GM18907 (cell line): ENCODE measurements at regions not wholly inside any gene's neighbourhood (a gene's known extent, or its start where the extent isn't known, plus 50 kb on each side); places are given as distances from the start of the nearest gene placed in this dataset.
"Not testable (repeated sequence)": the region's sequence is repeated elsewhere in the genome, so short reads cannot be mapped to it uniquely, and the experiment has no call there.

Source experiments
- ATAC-seq: cut with Tn5 transposase; IDR thresholded peaks from one replicate; pipeline ENCODE4 v1.9.1; 2021; ENCODE audit warnings: mild to moderate bottlenecking, moderate library complexity; ENCODE audit not compliant: unreplicated experiment

- no peak for ATAC-seq
These were observed 89.0 kb upstream of the SFRP2 start for GRCh38 chr4:153877898-153878297.

DNA sequence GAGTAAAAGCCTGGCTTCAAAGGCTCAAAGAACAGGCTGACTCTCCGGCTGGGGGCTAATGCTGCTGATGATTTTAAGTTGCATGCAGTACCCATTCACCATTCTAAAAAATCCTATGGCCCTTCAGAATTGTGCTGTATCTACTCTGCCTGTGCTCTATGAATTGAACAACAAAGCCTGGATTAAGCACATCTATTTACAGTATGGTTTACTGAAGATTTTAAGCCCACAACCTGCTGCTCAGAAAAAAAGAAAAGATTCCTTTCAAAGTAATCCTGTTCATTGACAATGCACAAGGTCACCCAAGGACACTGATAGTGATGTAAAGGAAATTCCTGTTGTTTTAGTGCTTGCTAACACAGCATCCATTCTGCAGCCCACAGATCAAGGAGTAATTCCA is 84.9 kb upstream of the SFRP2 start:
- no peak for ATAC-seq

DNA sequence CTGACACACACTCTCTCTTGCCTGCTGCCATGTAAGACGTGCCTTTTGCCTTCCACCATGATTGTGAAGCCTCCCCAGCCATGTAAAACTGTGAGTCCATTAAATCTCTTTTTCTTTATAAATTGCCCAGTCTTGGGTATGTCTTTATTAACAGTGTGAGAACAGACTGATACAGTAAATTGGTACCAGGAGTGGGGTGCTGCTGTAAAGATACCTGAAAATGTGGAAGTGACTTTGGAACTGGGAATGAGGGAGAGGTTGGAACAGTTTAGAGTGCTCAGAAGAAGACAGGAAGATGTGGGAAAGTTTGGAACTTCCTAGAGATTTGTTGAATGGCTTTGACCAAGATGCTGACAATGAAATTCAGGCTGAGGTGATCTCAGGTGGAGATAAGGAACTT is 77.9 kb upstream of the SFRP2 start:
- ATAC-seq = not testable (repeated sequence)

DNA sequence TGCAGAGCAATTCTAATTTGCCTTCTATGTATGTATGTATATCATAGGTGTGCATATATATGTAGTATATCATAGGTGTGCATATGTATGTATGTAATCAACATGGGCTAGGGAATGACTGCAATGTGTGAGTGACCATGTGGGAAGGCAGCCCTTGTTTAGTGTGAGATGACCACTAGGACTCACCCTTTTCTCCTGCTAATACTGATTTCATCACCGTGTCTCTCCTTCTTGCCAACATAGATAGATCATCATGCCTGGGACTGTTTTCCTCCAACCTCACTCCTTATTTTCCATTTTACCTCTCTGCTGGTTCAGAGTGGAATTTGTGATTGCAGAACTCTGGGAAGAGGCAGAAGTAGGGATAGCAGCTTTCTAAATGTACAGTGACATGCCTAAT is 63.6 kb upstream of the SFRP2 start:
- ATAC-seq = no peak

DNA sequence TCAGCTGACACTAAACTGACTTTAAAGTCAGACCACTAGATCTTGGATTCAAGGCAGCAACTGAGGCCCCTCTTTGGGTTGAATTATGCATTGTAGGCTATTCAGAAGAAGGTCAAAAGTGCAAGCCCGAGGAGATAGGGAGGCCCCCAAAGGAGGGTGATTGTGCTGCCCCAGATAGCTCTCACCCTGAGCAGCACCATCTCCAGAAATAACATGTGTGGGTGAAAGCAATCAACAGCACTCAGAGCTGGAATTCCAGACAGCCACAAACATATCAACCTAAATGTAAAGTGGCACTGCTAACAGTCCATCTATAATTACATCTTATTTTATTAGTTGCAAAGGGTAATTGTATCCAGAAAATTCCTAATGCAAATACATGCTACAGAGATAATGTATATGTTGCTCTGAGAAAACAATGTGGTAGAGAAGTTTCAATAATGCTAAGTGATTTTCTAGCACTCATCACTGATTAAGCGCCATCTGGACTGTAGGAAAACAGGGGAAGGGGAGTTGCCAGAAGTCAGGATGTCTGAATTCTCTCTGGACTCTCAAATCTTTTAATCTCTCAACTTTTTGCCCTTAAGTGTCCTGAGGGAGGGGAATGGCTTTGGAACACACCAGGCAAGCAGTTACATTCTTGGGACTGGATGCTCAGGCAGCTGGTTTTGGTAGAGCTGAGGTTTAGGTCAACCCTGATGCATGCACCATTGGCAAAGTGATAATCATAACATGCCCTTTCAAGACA is 61.8 kb upstream of the SFRP2 start:
- no peak for ATAC-seq

DNA sequence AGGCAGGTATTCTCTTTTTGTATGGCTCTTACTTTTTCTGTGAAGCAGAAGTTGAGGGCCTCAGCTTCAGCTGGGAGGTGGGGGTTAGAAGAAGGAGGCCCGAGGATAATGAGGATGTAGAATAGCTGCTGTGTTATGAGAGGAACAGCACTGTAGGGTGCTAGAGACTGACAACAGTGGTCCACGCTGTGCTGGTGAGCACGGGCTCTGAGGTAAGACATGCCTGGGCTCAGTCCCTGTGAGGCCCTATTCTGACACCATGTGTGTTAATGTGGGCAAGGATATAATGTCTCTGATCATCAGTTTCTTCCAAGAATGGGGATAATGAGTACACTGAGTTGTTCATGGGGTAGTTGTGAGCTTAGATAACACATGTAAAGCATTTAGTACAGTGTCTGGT is 55.3 kb upstream of the SFRP2 start:
- ATAC-seq = no peak
